ENCODE measurements at regions not wholly inside any gene's neighbourhood (a gene's known extent, or its start where the extent isn't known, plus 50 kb on each side); places are given as distances from the start of the nearest gene placed in this dataset.

- Histone ChIP-seq H3K27me3 (no peaks in the 10 kb centered on the region), H3K9me3 (no peaks in the 10 kb centered on the region), H3K4me2 (no peak overlapping the region), H3K36me3 (no peaks in the 10 kb centered on the region), H3K27ac (no peak overlapping the region), H3K4me3 (no peak overlapping the region), H3K9ac (no peak overlapping the region), H3K4me1 (no peaks in the 10 kb centered on the region), H4K20me1 (no peaks in the 10 kb centered on the region)
- no peak for TF ChIP-seq Cebpa-rat (IDR thresholded peaks at IDR 0.05)
Measured at GRCh38 chr18:67007999-67008398, 404.1 kb upstream of the CDH19 start.

- H3K4me2 ChIP-seq = no peak overlapping the region
- no peak overlapping the region for H3K9ac ChIP-seq
- no peak overlapping the region for H3K27ac ChIP-seq
- H3K4me3 ChIP-seq = no peak overlapping the region
- H3K27me3 ChIP-seq = no peaks in the 10 kb centered on the region
- no peaks in the 10 kb centered on the region for H3K36me3 ChIP-seq
- H3K4me1 ChIP-seq = no peaks in the 10 kb centered on the region
- H4K20me1 ChIP-seq = no peaks in the 10 kb centered on the region
- H3K9me3 ChIP-seq = no peaks in the 10 kb centered on the region
- no peak for TF ChIP-seq Cebpa-rat (IDR thresholded peaks at IDR 0.05)
Measured at GRCh38 chr18:67007085-67007484, 403.2 kb upstream of the CDH19 start.

GRCh38 chr18:67001052-67001451, 397.2 kb upstream of the CDH19 start:
- Histone ChIP-seq H3K27ac (no peak overlapping the region), H3K4me3 (no peak overlapping the region), H3K27me3 (no peaks in the 10 kb centered on the region), H3K9ac (no peak overlapping the region), H3K9me3 (no peaks in the 10 kb centered on the region), H4K20me1 (no peaks in the 10 kb centered on the region), H3K4me2 (no peak overlapping the region), H3K4me1 (no peaks in the 10 kb centered on the region), H3K36me3 (no peaks in the 10 kb centered on the region)
- no peak for TF ChIP-seq Cebpa-rat (IDR thresholded peaks at IDR 0.05)

DNA sequence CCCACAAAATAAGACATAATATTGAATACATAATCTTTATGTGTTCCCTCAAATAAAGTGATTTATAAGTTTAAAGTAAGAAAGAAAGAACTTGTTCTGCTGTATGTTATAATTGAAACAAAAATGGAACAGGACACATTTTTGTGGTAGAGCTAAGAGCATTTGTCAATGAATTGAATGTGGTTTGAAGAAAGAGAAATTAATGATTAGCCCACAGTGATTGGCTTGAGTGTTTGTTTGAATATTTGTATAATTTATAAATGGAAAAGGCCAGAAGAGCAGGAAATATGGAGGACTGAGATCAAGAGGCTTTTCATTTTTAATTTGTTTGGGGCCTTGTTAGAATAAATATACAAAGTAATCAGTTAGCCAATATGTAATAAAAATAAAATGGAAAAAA, 395.1 kb upstream of the CDH19 start:
- H3K27me3 ChIP-seq = no peaks in the 10 kb centered on the region
- no peak overlapping the region for H3K4me2 ChIP-seq
- no peaks in the 10 kb centered on the region for H4K20me1 ChIP-seq
- no peaks in the 10 kb centered on the region for H3K36me3 ChIP-seq
- no peak for TF ChIP-seq Cebpa-rat (IDR thresholded peaks at IDR 0.05)
- H3K9me3 ChIP-seq = no peaks in the 10 kb centered on the region
- no peaks in the 10 kb centered on the region for H3K4me1 ChIP-seq
- no peak overlapping the region for H3K9ac ChIP-seq
- H3K4me3 ChIP-seq = no peak overlapping the region
- no peak overlapping the region for H3K27ac ChIP-seq

GRCh38 chr18:66995270-66995669, 391.4 kb upstream of the CDH19 start:
- Histone ChIP-seq H4K20me1 (no peaks in the 10 kb centered on the region), H3K27ac (no peak overlapping the region), H3K9me3 (no peaks in the 10 kb centered on the region), H3K4me1 (no peaks in the 10 kb centered on the region), H3K36me3 (no peaks in the 10 kb centered on the region), H3K9ac (no peak overlapping the region), H3K4me3 (no peak overlapping the region), H3K27me3 (no peaks in the 10 kb centered on the region), H3K4me2 (no peak overlapping the region)
- TF ChIP-seq Cebpa-rat (IDR thresholded peaks at IDR 0.05) = no peak

DNA sequence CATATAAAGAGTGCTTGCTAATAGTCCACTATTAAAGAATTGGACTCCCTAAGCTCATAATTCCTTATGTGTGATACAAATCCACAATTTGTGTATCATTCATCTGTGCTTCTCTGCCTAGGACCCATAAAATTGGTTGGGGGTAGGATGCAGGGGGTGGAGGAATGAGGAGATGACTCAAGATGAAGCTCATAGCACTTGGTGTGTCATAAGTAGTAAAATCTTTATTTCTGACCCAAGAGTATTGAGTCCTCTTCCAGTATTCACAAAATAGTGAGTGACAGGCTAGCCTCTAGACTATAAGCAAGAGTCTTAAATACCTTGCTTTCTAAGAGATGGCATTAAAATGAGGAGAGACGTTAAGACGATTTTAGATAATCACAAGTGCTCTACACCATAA, 390.9 kb upstream of the CDH19 start:
- H3K4me3 ChIP-seq = no peak overlapping the region
- no peak for TF ChIP-seq Cebpa-rat (IDR thresholded peaks at IDR 0.05)
- H3K27ac ChIP-seq = no peak overlapping the region
- H3K36me3 ChIP-seq = no peaks in the 10 kb centered on the region
- H3K9ac ChIP-seq = no peak overlapping the region
- H4K20me1 ChIP-seq = no peaks in the 10 kb centered on the region
- H3K4me1 ChIP-seq = no peaks in the 10 kb centered on the region
- no peaks in the 10 kb centered on the region for H3K9me3 ChIP-seq
- no peak overlapping the region for H3K4me2 ChIP-seq
- H3K27me3 ChIP-seq = no peaks in the 10 kb centered on the region

- no peak for TF ChIP-seq Cebpa-rat (IDR thresholded peaks at IDR 0.05)
- no peak overlapping the region for H3K27ac ChIP-seq
- no peak overlapping the region for H3K4me3 ChIP-seq
- H3K9me3 ChIP-seq = no peaks in the 10 kb centered on the region
- H4K20me1 ChIP-seq = no peaks in the 10 kb centered on the region
- H3K9ac ChIP-seq = no peak overlapping the region
- no peaks in the 10 kb centered on the region for H3K36me3 ChIP-seq
- H3K4me1 ChIP-seq = no peaks in the 10 kb centered on the region
- no peaks in the 10 kb centered on the region for H3K27me3 ChIP-seq
- H3K4me2 ChIP-seq = no peak overlapping the region
Measured at GRCh38 chr18:66993492-66993891, 389.6 kb upstream of the CDH19 start.

DNA sequence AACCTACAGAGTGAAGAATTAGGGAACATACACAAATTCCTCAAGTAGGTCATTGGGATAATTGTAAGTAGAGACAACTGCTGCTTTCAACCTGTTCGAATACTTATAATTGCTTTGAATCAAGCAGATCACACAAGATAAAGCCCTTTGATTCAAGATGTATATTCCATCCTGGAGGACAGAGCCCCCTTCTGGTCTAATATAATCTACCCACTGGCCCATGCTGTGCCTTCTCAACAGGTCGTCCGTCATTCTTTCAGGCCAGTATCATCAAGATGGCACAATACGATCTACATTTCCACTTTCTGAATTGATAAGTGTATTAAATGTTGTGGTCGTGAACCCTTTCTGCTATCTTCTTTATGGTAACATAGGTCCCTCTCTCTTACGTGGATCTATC, 387.0 kb upstream of the CDH19 start:
- Histone ChIP-seq H3K4me3 (no peak overlapping the region), H3K27me3 (no peaks in the 10 kb centered on the region), H3K9ac (no peak overlapping the region), H3K36me3 (no peaks in the 10 kb centered on the region), H3K4me2 (no peak overlapping the region), H4K20me1 (no peaks in the 10 kb centered on the region), H3K4me1 (no peaks in the 10 kb centered on the region), H3K27ac (no peak overlapping the region), H3K9me3 (no peaks in the 10 kb centered on the region)
- TF ChIP-seq Cebpa-rat (IDR thresholded peaks at IDR 0.05) = no peak

GRCh38 chr18:66979009-66979408, 375.1 kb upstream of the CDH19 start:
- Histone ChIP-seq H3K4me2 (no peak overlapping the region), H3K27ac (no peak overlapping the region), H3K4me1 (no peaks in the 10 kb centered on the region), H3K36me3 (no peaks in the 10 kb centered on the region), H3K27me3 (no peaks in the 10 kb centered on the region), H3K9ac (no peak overlapping the region), H3K9me3 (no peaks in the 10 kb centered on the region), H3K4me3 (no peak overlapping the region), H4K20me1 (no peaks in the 10 kb centered on the region)
- no peak for TF ChIP-seq Cebpa-rat (IDR thresholded peaks at IDR 0.05)

GRCh38 chr18:66972681-66973080, 368.8 kb upstream of the CDH19 start:
- Histone ChIP-seq H3K9ac (no peak overlapping the region), H3K36me3 (no peaks in the 10 kb centered on the region), H3K27ac (no peak overlapping the region), H3K4me3 (no peak overlapping the region), H4K20me1 (no peaks in the 10 kb centered on the region), H3K9me3 (no peaks in the 10 kb centered on the region), H3K27me3 (no peaks in the 10 kb centered on the region), H3K4me2 (no peak overlapping the region), H3K4me1 (no peaks in the 10 kb centered on the region)
- no peak for TF ChIP-seq Cebpa-rat (IDR thresholded peaks at IDR 0.05)

- no peak overlapping the region for H3K9ac ChIP-seq
- no peaks in the 10 kb centered on the region for H3K4me1 ChIP-seq
- no peaks in the 10 kb centered on the region for H3K9me3 ChIP-seq
- no peaks in the 10 kb centered on the region for H3K36me3 ChIP-seq
- no peak overlapping the region for H3K4me2 ChIP-seq
- no peak overlapping the region for H3K27ac ChIP-seq
- no peak for TF ChIP-seq Cebpa-rat (IDR thresholded peaks at IDR 0.05)
- no peaks in the 10 kb centered on the region for H3K27me3 ChIP-seq
- H3K4me3 ChIP-seq = no peak overlapping the region
- no peaks in the 10 kb centered on the region for H4K20me1 ChIP-seq
Measured at GRCh38 chr18:66971960-66972359, 368.1 kb upstream of the CDH19 start.
